Peyer's patch (tissue), 4 donors: ENCODE measurements at regions not wholly inside any gene's neighbourhood (a gene's known extent, or its start where the extent isn't known, plus 50 kb on each side); places are given as distances from the start of the nearest gene placed in this dataset.

Experiments
- DNase-seq, 3 donors: peaks; one replicate each; pipeline ENCODE4 v3.0.0-alpha.2; 2017 to 2019
- H3K27ac ChIP-seq, 4 donors: fragments of 200-600 bp; sonication (generic); one replicate each; pipeline ENCODE4 v1.5.1; 2016 to 2019
- H3K27me3 ChIP-seq, 2 donors: fragments of 200-600 bp; sonication (generic); one replicate each; pipeline ENCODE4 v1.5.1; 2019
- H3K36me3 ChIP-seq, 3 donors: fragments of 200-600 bp; sonication (generic); one replicate each; pipeline ENCODE4 v1.5.1; 2016 to 2019
- H3K4me1 ChIP-seq, 4 donors: fragments of 200-600 bp; sonication (generic); one replicate each; pipeline ENCODE4 v1.5.1; 2016 to 2019
- H3K4me3 ChIP-seq, 4 donors: fragments of 200-600 bp; sonication (generic); 1 replicate in 3 of 4; 2 replicates in 1 of 4; pipeline ENCODE4 v1.5.1; 2016 to 2019; ENCODE audit warnings: mild to moderate bottlenecking in 1 of 4
- H3K9me3 ChIP-seq, 4 donors: fragments of 200-600 bp; sonication (generic); one replicate each; pipeline ENCODE4 v1.5.1; 2016 to 2019; ENCODE audit warnings: mild to moderate bottlenecking in 1 of 4
- POLR2A ChIP-seq, 2 donors: fragments of 450-650 bp; IDR thresholded peaks; one replicate each; pipeline ENCODE4 v1.5.1; 2017; ENCODE audit warnings: antibody characterized with exemption in 2 of 2, mild to moderate bottlenecking in 2 of 2, moderate library complexity in 2 of 2
- TF ChIP-seq, protein P1 (sequence below), 6 experiments: fragments of 450-650 bp in 4 of 6; fragments of 200-600 bp in 2 of 6; sonication (generic) in 1 of 6; IDR thresholded peaks; one replicate each; pipeline ENCODE4 v1.5.1; 2017 to 2019; ENCODE audit warnings: antibody characterized with exemption in 6 of 6, mild to moderate bottlenecking in 3 of 6, moderate library complexity in 1 of 6

- Histone ChIP-seq H3K4me1 (no peaks in the 10 kb centered on the region), H3K27ac (no peak overlapping the region), H3K9me3 (no peaks in the 10 kb centered on the region), H3K27me3 (no peaks in the 10 kb centered on the region), H3K4me3 (no peak overlapping the region), H3K36me3 (no peaks in the 10 kb centered on the region)
- TF ChIP-seq, protein P1, sequence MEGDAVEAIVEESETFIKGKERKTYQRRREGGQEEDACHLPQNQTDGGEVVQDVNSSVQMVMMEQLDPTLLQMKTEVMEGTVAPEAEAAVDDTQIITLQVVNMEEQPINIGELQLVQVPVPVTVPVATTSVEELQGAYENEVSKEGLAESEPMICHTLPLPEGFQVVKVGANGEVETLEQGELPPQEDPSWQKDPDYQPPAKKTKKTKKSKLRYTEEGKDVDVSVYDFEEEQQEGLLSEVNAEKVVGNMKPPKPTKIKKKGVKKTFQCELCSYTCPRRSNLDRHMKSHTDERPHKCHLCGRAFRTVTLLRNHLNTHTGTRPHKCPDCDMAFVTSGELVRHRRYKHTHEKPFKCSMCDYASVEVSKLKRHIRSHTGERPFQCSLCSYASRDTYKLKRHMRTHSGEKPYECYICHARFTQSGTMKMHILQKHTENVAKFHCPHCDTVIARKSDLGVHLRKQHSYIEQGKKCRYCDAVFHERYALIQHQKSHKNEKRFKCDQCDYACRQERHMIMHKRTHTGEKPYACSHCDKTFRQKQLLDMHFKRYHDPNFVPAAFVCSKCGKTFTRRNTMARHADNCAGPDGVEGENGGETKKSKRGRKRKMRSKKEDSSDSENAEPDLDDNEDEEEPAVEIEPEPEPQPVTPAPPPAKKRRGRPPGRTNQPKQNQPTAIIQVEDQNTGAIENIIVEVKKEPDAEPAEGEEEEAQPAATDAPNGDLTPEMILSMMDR (IDR thresholded peaks at IDR 0.05): no peak
- TF ChIP-seq POLR2A (IDR thresholded peaks at IDR 0.05): no peak
- no peak for DNase-seq
Measured at GRCh38 chr19:28309070-28309469, 903.9 kb downstream of the UQCRFS1 start.

DNA sequence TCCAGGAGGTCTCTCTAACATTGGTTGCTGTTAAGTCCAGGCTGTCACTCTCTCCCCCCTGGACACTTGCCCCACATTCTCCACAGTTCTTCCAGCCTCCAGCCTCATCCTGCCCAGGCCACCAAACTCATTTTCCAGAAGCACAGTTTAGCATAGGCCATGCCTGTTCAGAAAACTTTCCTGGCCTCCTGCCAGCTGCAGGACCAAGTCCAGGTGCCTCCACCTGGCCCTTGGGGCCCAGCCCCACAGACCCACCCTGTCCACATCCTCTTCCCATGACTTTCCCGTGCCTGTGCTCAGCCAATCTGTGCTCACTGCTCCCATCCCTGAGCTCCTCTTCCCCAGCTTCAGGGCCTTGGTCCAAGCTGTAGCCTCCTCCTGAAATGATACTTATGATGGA, 905.0 kb downstream of the UQCRFS1 start:
- H3K27me3 ChIP-seq: no peaks in the 10 kb centered on the region
- H3K27ac ChIP-seq: no peak overlapping the region
- no peaks in the 10 kb centered on the region for H3K36me3 ChIP-seq
- TF ChIP-seq, protein P1 (IDR thresholded peaks at IDR 0.05): no peak
- TF ChIP-seq POLR2A (IDR thresholded peaks at IDR 0.05): no peak
- no peak overlapping the region for H3K4me3 ChIP-seq
- H3K9me3 ChIP-seq: no peaks in the 10 kb centered on the region
- no peaks in the 10 kb centered on the region for H3K4me1 ChIP-seq
- no peak for DNase-seq

- Histone ChIP-seq H3K4me1 (no peaks in the 10 kb centered on the region), H3K27me3 (no peaks in the 10 kb centered on the region), H3K27ac (no peak overlapping the region), H3K9me3 (no peaks in the 10 kb centered on the region), H3K36me3 (no peaks in the 10 kb centered on the region), H3K4me3 (no peak overlapping the region)
- no peak for DNase-seq
- TF ChIP-seq, protein P1 (IDR thresholded peaks at IDR 0.05): no peak
Measured at GRCh38 chr19:28307487-28307886, 905.5 kb downstream of the UQCRFS1 start.

DNA sequence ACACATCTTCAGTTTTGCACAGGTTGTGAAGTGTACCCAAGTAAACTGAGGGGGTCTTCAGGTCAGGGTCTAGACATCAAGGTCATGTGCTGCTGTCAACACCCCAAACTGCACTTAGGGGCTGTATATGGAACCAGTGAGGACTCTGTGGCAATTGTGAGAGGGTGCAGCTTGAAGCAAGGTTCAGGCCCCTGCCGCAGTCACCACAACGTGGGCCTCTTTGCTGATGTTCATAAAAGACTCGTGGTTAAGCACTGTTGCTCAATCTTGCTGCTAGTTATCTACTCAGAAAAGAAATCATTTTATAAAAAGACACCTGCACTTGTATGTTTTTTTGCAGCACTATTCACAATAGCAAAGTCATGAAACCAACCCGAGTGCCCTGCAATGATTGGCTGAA, 907.4 kb downstream of the UQCRFS1 start:
- DNase-seq: no peak
- H3K9me3 ChIP-seq: no peaks in the 10 kb centered on the region
- H3K27me3 ChIP-seq: no peaks in the 10 kb centered on the region
- no peaks in the 10 kb centered on the region for H3K4me1 ChIP-seq
- H3K4me3 ChIP-seq: no peak overlapping the region
- H3K36me3 ChIP-seq: no peaks in the 10 kb centered on the region
- no peak for TF ChIP-seq POLR2A (IDR thresholded peaks at IDR 0.05)
- TF ChIP-seq, protein P1 (IDR thresholded peaks at IDR 0.05): no peak
- H3K27ac ChIP-seq: no peak overlapping the region

DNA sequence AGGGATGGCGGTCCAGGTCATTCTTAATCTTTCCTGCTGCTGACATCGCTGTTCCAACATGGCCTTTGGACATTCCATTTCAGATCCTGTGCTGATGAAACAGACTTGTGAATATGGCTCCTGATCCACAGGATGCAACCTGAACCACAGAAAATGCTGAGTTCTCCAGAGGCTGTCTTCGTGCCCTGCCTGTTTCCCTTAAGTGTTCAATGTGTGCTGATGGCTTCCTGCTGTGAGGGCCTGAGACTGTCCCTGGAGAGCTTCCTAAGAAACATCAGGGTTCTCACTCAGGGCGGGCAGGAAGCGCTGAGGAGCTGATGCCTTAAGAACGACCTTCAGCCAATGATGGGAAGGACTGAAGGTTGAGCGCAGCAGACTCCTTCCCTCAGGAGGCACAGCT, 909.4 kb downstream of the UQCRFS1 start:
- no peaks in the 10 kb centered on the region for H3K27me3 ChIP-seq
- no peak for TF ChIP-seq POLR2A (IDR thresholded peaks at IDR 0.05)
- TF ChIP-seq, protein P1 (IDR thresholded peaks at IDR 0.05): no peak
- DNase-seq: no peak
- no peaks in the 10 kb centered on the region for H3K9me3 ChIP-seq
- no peaks in the 10 kb centered on the region for H3K36me3 ChIP-seq
- no peak overlapping the region for H3K27ac ChIP-seq
- H3K4me3 ChIP-seq: no peak overlapping the region
- H3K4me1 ChIP-seq: no peaks in the 10 kb centered on the region

- no peak for DNase-seq
- Histone ChIP-seq H3K9me3 (no peaks in the 10 kb centered on the region), H3K4me3 (no peak overlapping the region), H3K27me3 (no peaks in the 10 kb centered on the region), H3K27ac (no peak overlapping the region), H3K4me1 (no peaks in the 10 kb centered on the region), H3K36me3 (no peaks in the 10 kb centered on the region)
- TF ChIP-seq, protein P1 (IDR thresholded peaks at IDR 0.05): no peak
- no peak for TF ChIP-seq POLR2A (IDR thresholded peaks at IDR 0.05)
Measured at GRCh38 chr19:28301961-28302360, 911.0 kb downstream of the UQCRFS1 start.
